ENCODE measurements at regions not wholly inside any gene's neighbourhood (a gene's known extent, or its start where the extent isn't known, plus 50 kb on each side); places are given as distances from the start of the nearest gene placed in this dataset.

- no peak for TF ChIP-seq CTCF (IDR thresholded peaks at IDR 0.05 in 2 of 3, conservative IDR thresholded peaks at IDR 0.05 in 1 of 3; ENCODE audit: borderline replicate concordance in 1 of 3, insufficient read depth in 1 of 3, low read depth in 2 of 3, low read length in 2 of 3)
- no peak for TF ChIP-seq YY1 (IDR thresholded peaks at IDR 0.05; ENCODE audit: extremely low read depth, insufficient replicate concordance, low read depth, low read length)
Measured at GRCh38 chr16:73404001-73404400, 356.1 kb upstream of the ZFHX3 start.
